ENCODE measurements at regions not wholly inside any gene's neighbourhood (a gene's known extent, or its start where the extent isn't known, plus 50 kb on each side); places are given as distances from the start of the nearest gene placed in this dataset.
A peak's percentile ranks its signal among the peaks of the same experiment; 100 is the strongest.

GRCh38 chr1:239995281-239995680 lies 96.4 kb upstream of the FMN2 start:
- no peak for DNase-seq (ENCODE audit: low read depth)

- DNase-seq (ENCODE audit: low read depth) = no peak
These were observed 94.5 kb upstream of the FMN2 start for GRCh38 chr1:239997160-239997514.

GRCh38 chr1:239997515-239998311 lies 94.0 kb upstream of the FMN2 start:
- DNase-seq (ENCODE audit: low read depth) = no peak

- DNase-seq (ENCODE audit: low read depth) = no peak
These were observed 93.4 kb upstream of the FMN2 start for GRCh38 chr1:239998312-239998649.

GRCh38 chr1:239999170-239999569 lies 92.5 kb upstream of the FMN2 start:
- DNase-seq (ENCODE audit: low read depth) = no peak

GRCh38 chr1:240000634-240001033 lies 91.0 kb upstream of the FMN2 start:
- DNase-seq (ENCODE audit: low read depth) = peak; percentile 36

GRCh38 chr1:240001177-240001740 lies 90.4 kb upstream of the FMN2 start:
- DNase-seq (ENCODE audit: low read depth) = no peak

- DNase-seq (ENCODE audit: low read depth) = no peak
These were observed 87.5 kb upstream of the FMN2 start for GRCh38 chr1:240004086-240004749.

GRCh38 chr1:240005997-240006650 lies 85.6 kb upstream of the FMN2 start:
- DNase-seq (ENCODE audit: low read depth) = no peak

- DNase-seq (ENCODE audit: low read depth) = no peak
These were observed 83.4 kb upstream of the FMN2 start for GRCh38 chr1:240008298-240008697.

GRCh38 chr1:240014051-240014450 lies 77.6 kb upstream of the FMN2 start:
- no peak for DNase-seq (ENCODE audit: low read depth)

- DNase-seq (ENCODE audit: low read depth) = no peak
These were observed 73.1 kb upstream of the FMN2 start for GRCh38 chr1:240018617-240019016.

GRCh38 chr1:240019524-240019923 lies 72.2 kb upstream of the FMN2 start:
- no peak for DNase-seq (ENCODE audit: low read depth)

- DNase-seq (ENCODE audit: low read depth) = no peak
These were observed 70.8 kb upstream of the FMN2 start for GRCh38 chr1:240020871-240021270.

- no peak for DNase-seq (ENCODE audit: low read depth)
These were observed 70.0 kb upstream of the FMN2 start for GRCh38 chr1:240021709-240022108.

GRCh38 chr1:240027059-240027462 lies 64.6 kb upstream of the FMN2 start:
- DNase-seq (ENCODE audit: low read depth) = peak; percentile 39

- DNase-seq (ENCODE audit: low read depth) = peak; percentile 38
These were observed 62.3 kb upstream of the FMN2 start for GRCh38 chr1:240029418-240029817.

- peak; percentile 54 for DNase-seq (ENCODE audit: low read depth)
These were observed 61.4 kb upstream of the FMN2 start for GRCh38 chr1:240030236-240030635.

- peak; percentile 93 for DNase-seq (ENCODE audit: low read depth)
These were observed 60.7 kb upstream of the FMN2 start for GRCh38 chr1:240031009-240031408.

GRCh38 chr1:240031414-240031813 lies 60.3 kb upstream of the FMN2 start:
- DNase-seq (ENCODE audit: low read depth) = peak; percentile 65

GRCh38 chr1:240033406-240033805 lies 58.3 kb upstream of the FMN2 start:
- no peak for DNase-seq (ENCODE audit: low read depth)

GRCh38 chr1:240036526-240036925 lies 55.2 kb upstream of the FMN2 start:
- DNase-seq (ENCODE audit: low read depth) = no peak

Data from HS-27A (cell line).